GM19328 (cell line): ENCODE measurements at regions not wholly inside any gene's neighbourhood (a gene's known extent, or its start where the extent isn't known, plus 50 kb on each side); places are given as distances from the start of the nearest gene placed in this dataset.
"Not testable (repeated sequence)": the region's sequence is repeated elsewhere in the genome, so short reads cannot be mapped to it uniquely, and the experiment has no call there.

Source experiments
- ATAC-seq: cut with Tn5 transposase; IDR thresholded peaks from one replicate; pipeline ENCODE4 v1.9.1; 2021; ENCODE audit warnings: mild to moderate bottlenecking, moderate library complexity; ENCODE audit not compliant: unreplicated experiment

GRCh38 chr2:150222379-150222778 lies 265.1 kb downstream of the RND3 start:
- ATAC-seq, result no peak

GRCh38 chr2:150219861-150220260 lies 267.6 kb downstream of the RND3 start:
- ATAC-seq, result no peak

- ATAC-seq, result no peak
These were observed 272.4 kb downstream of the RND3 start for GRCh38 chr2:150215041-150215440.

GRCh38 chr2:150214626-150215025 lies 272.8 kb downstream of the RND3 start:
- no peak for ATAC-seq

GRCh38 chr2:150212722-150213171 lies 274.7 kb downstream of the RND3 start:
- no peak for ATAC-seq

GRCh38 chr2:150211164-150211631 lies 276.3 kb downstream of the RND3 start:
- no peak for ATAC-seq

GRCh38 chr2:150209746-150210145 lies 277.7 kb downstream of the RND3 start:
- no peak for ATAC-seq

- ATAC-seq, result no peak
These were observed 278.8 kb downstream of the RND3 start for GRCh38 chr2:150208689-150209088.

GRCh38 chr2:150207979-150208378 lies 279.5 kb downstream of the RND3 start:
- no peak for ATAC-seq

- ATAC-seq, result no peak
These were observed 283.0 kb downstream of the RND3 start for GRCh38 chr2:150204451-150204850.

GRCh38 chr2:150194816-150195215 lies 292.7 kb downstream of the RND3 start:
- ATAC-seq, result not testable (repeated sequence)

GRCh38 chr2:150192701-150193100 lies 294.8 kb downstream of the RND3 start:
- ATAC-seq, result no peak

- ATAC-seq, result no peak
These were observed 296.1 kb downstream of the RND3 start for GRCh38 chr2:150191349-150191748.

GRCh38 chr2:150190546-150190945 lies 296.9 kb downstream of the RND3 start:
- ATAC-seq, result no peak

- ATAC-seq, result no peak
These were observed 298.7 kb downstream of the RND3 start for GRCh38 chr2:150188800-150189199.

- ATAC-seq, result no peak
These were observed 299.3 kb downstream of the RND3 start for GRCh38 chr2:150188177-150188576.

GRCh38 chr2:150182566-150183235 lies 304.8 kb downstream of the RND3 start:
- no peak for ATAC-seq

- ATAC-seq, result no peak
These were observed 308.9 kb downstream of the RND3 start for GRCh38 chr2:150178591-150178990.

GRCh38 chr2:150174971-150175421 lies 312.5 kb downstream of the RND3 start:
- no peak for ATAC-seq

GRCh38 chr2:150174056-150174805 lies 313.2 kb downstream of the RND3 start:
- no peak for ATAC-seq

GRCh38 chr2:150171065-150171548 lies 316.4 kb downstream of the RND3 start:
- no peak for ATAC-seq

GRCh38 chr2:150169237-150169629 lies 318.2 kb downstream of the RND3 start:
- no peak for ATAC-seq
